Kidney (tissue), 13 donors: ENCODE measurements at regions not wholly inside any gene's neighbourhood (a gene's known extent, or its start where the extent isn't known, plus 50 kb on each side); places are given as distances from the start of the nearest gene placed in this dataset.

Experiments
- DNase-seq, 5 donors: peaks; one replicate each; pipeline ENCODE4 v3.0.0-alpha.2; 2013 to 2020
- FAIRE-seq: peaks from 2 replicates; lab custom pipeline; 2012; peaks lifted over from hg19 to GRCh38; lab: Jason Lieb, UNC
- H3K27ac ChIP-seq, 2 donors: one replicate each; pipeline ENCODE4 v1.7.0; 2013; ENCODE audit warnings: low read depth in 2 of 2, low read length in 2 of 2, inconsistent platforms in 1 of 2
- H3K27me3 ChIP-seq: one replicate; pipeline ENCODE4 v1.7.1; 2013; ENCODE audit warnings: low read length, inconsistent platforms; ENCODE audit not compliant: control insufficient read depth, insufficient read depth
- H3K36me3 ChIP-seq, 3 donors: one replicate each; pipeline versions ENCODE4 v1.7.0 to v1.7.1; 2013; ENCODE audit warnings: low read length in 3 of 3, control low read depth in 1 of 3, inconsistent platforms in 1 of 3; ENCODE audit not compliant: insufficient read depth in 3 of 3, control insufficient read depth in 2 of 3
- H3K4me1 ChIP-seq, 3 donors: one replicate each; pipeline versions ENCODE4 v1.7.0 to v1.7.1; 2013; ENCODE audit warnings: low read length in 3 of 3, inconsistent platforms in 1 of 3, low read depth in 1 of 3; ENCODE audit not compliant: control insufficient read depth in 2 of 3, insufficient read depth in 2 of 3
- H3K4me3 ChIP-seq, 3 donors: one replicate each; pipeline versions ENCODE4 v1.7.0 to v1.8.1; 2013; ENCODE audit warnings: low read length in 3 of 3, control low read depth in 1 of 3, inconsistent platforms in 1 of 3
- H3K9ac ChIP-seq, 3 donors: one replicate each; pipeline versions ENCODE4 v1.7.0 to v1.7.1; 2013; ENCODE audit warnings: low read length in 3 of 3, control low read depth in 1 of 3, inconsistent platforms in 1 of 3
- H3K9me3 ChIP-seq, 3 donors: one replicate each; pipeline versions ENCODE4 v1.7.0 to v1.7.1; 2013; ENCODE audit warnings: low read length in 3 of 3, control low read depth in 1 of 3, inconsistent platforms in 1 of 3; ENCODE audit not compliant: control insufficient read depth in 2 of 3, insufficient read depth in 1 of 3
- intact Hi-C: fragments of 100-400 bp; cut with DNase I; formaldehyde crosslinking; loops from one replicate; pipeline ENCODE4 v1.11.1; 2022
- TF ChIP-seq, protein P1 (sequence below): IDR thresholded peaks from 3 replicates; pipeline ENCODE4 v1.5.1; 2012; ENCODE audit warnings: mild to moderate bottlenecking, moderate library complexity, borderline replicate concordance; ENCODE audit not compliant: insufficient read depth; ENCODE audit errors: extremely low read depth
- donor health status: control.
- donor health status: control.
- donor health status: control.
- donor health status: control.
- donor health status: control.
- donor health status: DM: yes; HTN: yes; CAD: no.
- donor health status: Normal renal cell carcinoma (clear cell type).

DNA sequence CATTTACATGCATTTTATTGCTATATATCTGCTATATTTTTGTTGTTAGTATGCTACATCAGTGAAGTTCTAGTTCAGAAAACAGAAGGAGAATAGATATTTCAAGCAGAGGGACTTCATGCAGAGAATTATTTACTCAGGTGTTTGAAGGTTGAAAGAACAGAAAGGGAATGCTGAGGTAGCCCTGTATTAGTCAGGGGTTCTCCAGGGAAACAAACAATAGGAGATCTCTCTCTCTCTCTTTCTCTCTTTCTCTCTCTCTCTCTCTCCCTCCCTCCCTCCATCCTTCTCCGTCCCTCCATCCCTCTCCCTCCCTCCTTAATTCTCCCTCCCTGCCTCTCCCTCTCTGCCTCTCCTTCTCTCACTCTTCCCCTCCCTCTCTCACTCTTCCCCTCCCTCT is 114.3 kb upstream of the TDRD3 start:
- DNase-seq (no peak), FAIRE-seq (no peak)
- H3K9ac ChIP-seq = no peak overlapping the region
- H3K9me3 ChIP-seq = no peaks in the 10 kb centered on the region
- no peak overlapping the region for H3K4me3 ChIP-seq
- no peaks in the 10 kb centered on the region for H3K36me3 ChIP-seq
- TF ChIP-seq, protein P1, sequence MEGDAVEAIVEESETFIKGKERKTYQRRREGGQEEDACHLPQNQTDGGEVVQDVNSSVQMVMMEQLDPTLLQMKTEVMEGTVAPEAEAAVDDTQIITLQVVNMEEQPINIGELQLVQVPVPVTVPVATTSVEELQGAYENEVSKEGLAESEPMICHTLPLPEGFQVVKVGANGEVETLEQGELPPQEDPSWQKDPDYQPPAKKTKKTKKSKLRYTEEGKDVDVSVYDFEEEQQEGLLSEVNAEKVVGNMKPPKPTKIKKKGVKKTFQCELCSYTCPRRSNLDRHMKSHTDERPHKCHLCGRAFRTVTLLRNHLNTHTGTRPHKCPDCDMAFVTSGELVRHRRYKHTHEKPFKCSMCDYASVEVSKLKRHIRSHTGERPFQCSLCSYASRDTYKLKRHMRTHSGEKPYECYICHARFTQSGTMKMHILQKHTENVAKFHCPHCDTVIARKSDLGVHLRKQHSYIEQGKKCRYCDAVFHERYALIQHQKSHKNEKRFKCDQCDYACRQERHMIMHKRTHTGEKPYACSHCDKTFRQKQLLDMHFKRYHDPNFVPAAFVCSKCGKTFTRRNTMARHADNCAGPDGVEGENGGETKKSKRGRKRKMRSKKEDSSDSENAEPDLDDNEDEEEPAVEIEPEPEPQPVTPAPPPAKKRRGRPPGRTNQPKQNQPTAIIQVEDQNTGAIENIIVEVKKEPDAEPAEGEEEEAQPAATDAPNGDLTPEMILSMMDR = no peak
- H3K27ac ChIP-seq = no peak overlapping the region
- peaks cover 0 to 2% (median 0%) of the 10 kb centered on the region in 3 donors for H3K4me1 ChIP-seq
- H3K27me3 ChIP-seq = no peaks in the 10 kb centered on the region
- intact Hi-C loops = no loop called here

GRCh38 chr13:60286707-60287106 is 110.3 kb upstream of the TDRD3 start:
- TF ChIP-seq, protein P1 = no peak
- Histone ChIP-seq H3K36me3 (no peaks in the 10 kb centered on the region), H3K27ac (no peak overlapping the region), H3K9me3 (no peaks in the 10 kb centered on the region), H3K4me3 (no peak overlapping the region), H3K27me3 (no peaks in the 10 kb centered on the region), H3K4me1 (peaks cover 0 to 2% (median 0%) of the 10 kb centered on the region in 3 donors), H3K9ac (no peak overlapping the region)
- intact Hi-C loops = no loop called here
- DNase-seq (no peak), FAIRE-seq (no peak)

DNA sequence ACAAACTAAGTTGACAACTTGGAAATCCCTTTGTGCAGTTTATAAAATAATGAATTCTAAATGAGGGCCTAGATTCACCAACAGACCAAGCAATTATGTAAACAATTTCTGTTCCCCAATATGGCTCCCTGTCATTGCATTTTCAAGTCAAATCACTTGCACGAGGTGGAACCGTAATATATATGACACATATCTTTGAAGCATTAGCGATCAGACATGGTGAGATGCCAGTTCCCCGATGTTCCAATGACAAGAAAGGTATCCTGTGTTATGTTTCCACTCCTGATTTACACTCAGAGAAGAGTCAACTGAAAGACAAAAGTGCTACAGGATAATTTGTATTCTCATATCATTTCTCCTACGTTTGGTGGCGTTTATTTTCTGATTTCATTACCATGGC is 108.5 kb upstream of the TDRD3 start:
- no peaks in the 10 kb centered on the region for H3K36me3 ChIP-seq
- no peak overlapping the region for H3K27ac ChIP-seq
- H3K27me3 ChIP-seq = no peaks in the 10 kb centered on the region
- no peaks in the 10 kb centered on the region for H3K9me3 ChIP-seq
- no peak overlapping the region for H3K4me3 ChIP-seq
- intact Hi-C loops = no loop called here
- no peak for FAIRE-seq
- DNase-seq = no peak
- TF ChIP-seq, protein P1 = no peak
- H3K9ac ChIP-seq = no peak overlapping the region
- H3K4me1 ChIP-seq = no peaks in the 10 kb centered on the region

DNA sequence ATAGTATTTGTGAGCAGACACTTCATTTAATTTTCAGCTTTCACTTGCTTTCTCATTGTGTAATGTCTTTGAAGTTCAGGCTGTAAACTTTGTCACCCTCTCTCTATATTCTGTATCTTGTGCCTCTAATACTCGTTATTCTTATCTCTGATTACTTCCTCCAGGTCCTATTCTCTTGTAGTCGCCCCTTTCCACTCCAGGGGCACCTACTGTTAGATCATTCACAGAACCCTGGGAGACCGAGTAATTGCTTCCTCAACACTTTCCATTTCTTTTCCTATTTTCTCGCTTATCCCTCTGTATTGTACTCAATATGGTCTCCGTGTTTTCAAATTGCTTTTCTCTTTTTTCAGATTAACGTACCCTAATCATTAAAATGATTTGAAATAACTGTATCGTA is 93.9 kb upstream of the TDRD3 start:
- Histone ChIP-seq H3K27me3 (no peaks in the 10 kb centered on the region), H3K9me3 (no peaks in the 10 kb centered on the region), H3K9ac (no peak overlapping the region), H3K27ac (no peak overlapping the region), H3K36me3 (no peaks in the 10 kb centered on the region), H3K4me3 (no peak overlapping the region), H3K4me1 (no peaks in the 10 kb centered on the region)
- intact Hi-C loops = no loop called here
- TF ChIP-seq, protein P1 = no peak
- FAIRE-seq = no peak
- no peak for DNase-seq
